ENCODE measurements at regions not wholly inside any gene's neighbourhood (a gene's known extent, or its start where the extent isn't known, plus 50 kb on each side); places are given as distances from the start of the nearest gene placed in this dataset.
A peak's percentile ranks its signal among the peaks of the same experiment; 100 is the strongest.
"Not testable (repeated sequence)": the region's sequence is repeated elsewhere in the genome, so short reads cannot be mapped to it uniquely, and the experiment has no call there.

- DNase-seq (ENCODE audit: low spot score): no peak
Observed at GRCh38 chr16:65272699-65273414, 151.0 kb upstream of the CDH11 start.

- no peak for DNase-seq (ENCODE audit: low spot score)
Observed at GRCh38 chr16:65271996-65272395, 150.1 kb upstream of the CDH11 start.

GRCh38 chr16:65268331-65268730 is 146.5 kb upstream of the CDH11 start:
- DNase-seq (ENCODE audit: low spot score): no peak

DNA sequence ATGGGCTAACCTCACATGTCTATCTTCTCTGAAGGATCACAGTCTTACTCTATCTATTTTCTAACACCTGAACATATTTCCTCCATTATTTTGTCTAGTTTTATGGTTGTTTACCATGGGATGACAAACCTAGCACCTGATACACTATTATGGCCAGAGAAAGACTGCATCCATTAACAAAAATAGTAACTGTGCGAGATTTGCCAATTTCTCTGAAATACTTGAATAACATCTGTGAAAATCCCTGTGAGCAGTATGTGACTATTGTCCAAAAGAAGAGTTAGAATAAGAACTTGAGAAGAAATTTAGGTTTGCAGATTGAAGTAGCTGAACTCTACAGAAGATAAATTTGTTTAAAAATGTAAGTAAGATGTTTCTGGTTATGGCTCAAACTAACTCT is 142.0 kb upstream of the CDH11 start:
- no peak for DNase-seq (ENCODE audit: low spot score)

- DNase-seq (ENCODE audit: low spot score): no peak
Observed at GRCh38 chr16:65260746-65261145, 138.9 kb upstream of the CDH11 start.

GRCh38 chr16:65254144-65254543 is 132.3 kb upstream of the CDH11 start:
- no peak for DNase-seq (ENCODE audit: low spot score)

GRCh38 chr16:65249768-65250167 is 127.9 kb upstream of the CDH11 start:
- DNase-seq (ENCODE audit: low spot score): peak; percentile 0

DNA sequence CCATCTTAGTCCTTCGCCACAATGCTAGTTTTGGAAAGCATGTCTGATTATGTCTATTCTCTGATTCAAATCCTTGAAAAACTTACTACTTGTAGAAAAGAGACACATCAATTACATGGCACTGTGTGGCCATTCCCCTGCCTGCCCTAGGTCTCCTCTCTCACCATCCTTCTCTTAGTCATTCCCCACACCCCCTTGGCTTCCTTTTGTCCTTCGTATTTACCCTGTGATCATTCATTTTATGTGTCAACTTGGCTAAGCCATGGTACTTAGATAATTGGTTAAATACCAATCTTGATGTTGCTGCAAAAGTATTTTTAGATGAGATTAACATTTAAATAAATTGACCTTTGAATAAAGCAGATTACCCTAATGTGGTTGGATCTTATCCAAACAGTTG is 122.9 kb upstream of the CDH11 start:
- no peak for DNase-seq (ENCODE audit: low spot score)

- DNase-seq (ENCODE audit: low spot score): no peak
Observed at GRCh38 chr16:65235339-65236177, 113.7 kb upstream of the CDH11 start.

DNA sequence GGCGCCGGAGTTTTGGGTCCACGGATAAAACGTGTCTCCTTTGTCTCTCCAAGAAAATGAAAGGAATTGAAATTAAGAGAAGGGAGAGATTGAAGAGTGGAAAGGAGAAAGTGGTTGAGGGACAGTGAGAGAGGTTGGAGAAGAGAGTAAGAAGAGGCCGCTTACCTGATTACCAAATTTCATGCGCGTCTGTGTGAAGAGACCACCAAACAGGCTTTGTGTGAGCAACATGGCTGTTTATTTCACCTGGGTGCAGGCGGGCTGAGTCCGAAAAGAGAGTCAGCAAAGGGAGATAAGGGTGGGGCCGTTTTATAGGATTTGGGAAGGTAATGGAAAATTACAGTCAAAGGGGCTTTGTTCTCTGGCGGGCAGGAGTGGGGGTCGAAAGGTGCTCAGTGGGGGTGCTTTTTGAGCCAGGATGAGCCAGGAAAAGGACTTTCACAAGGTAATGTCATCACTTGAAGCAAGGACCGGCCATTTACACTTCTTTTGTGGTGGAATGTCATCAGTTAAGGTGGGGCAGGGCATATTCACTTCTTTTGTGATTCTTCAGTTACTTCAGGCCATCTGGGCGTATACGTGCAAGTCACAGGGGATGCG is 113.0 kb upstream of the CDH11 start:
- DNase-seq (ENCODE audit: low spot score): not testable (repeated sequence)

DNA sequence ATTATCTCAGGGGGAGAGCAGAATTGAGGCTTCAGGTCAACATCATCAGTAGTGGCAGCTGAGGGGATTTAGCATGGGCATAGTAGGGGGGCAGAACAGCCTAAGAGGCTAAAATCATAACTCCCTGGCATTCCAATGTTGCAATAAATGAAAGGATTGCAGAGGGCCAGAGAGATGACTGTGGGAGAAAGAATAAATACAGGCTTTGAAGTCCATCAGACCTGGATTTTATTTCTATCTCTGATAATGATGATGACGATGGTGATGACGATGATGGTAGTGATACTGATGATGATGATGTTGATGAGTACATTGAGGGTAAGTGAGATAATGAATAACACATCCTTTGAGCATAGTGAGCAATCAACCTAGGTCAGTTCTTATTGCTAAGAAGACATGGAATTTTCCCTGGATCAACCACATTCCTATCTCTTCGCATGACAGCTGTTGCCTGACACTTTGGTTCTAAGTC is 107.4 kb upstream of the CDH11 start:
- DNase-seq (ENCODE audit: low spot score): no peak

DNA sequence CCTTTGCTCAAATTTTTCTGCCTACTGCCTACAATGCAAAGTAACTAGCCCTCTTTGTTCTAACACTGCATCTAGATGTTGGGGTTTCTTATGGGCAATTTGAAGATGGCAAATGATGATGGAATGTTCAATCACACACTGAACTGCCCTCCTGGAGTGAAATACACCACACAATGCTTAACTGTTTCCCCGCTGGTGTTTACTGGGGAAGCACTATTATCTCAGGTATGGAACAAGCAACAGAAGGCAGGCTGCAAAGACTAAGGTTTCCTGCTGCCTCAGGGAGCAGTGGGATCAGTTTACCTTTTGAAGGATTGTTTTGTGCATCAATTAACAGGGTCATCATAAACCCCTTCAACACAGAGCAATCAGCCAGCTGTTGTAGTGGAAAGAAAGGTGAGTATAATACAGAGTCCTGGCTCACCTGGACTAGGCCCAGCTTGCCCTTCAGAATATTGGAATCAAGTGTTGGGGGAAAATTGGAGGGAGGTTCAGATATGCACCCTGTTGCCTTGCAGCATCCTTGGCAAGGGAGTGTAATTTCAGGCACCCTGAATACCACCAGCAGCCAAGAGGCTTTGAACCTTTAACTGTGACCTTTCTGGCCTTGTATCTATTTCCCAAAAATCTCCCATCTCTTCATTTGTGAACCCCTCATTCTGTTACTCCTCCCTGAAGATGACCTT is 105.4 kb upstream of the CDH11 start:
- no peak for DNase-seq (ENCODE audit: low spot score)

GRCh38 chr16:65226077-65226476 is 104.2 kb upstream of the CDH11 start:
- DNase-seq (ENCODE audit: low spot score): no peak

- no peak for DNase-seq (ENCODE audit: low spot score)
Observed at GRCh38 chr16:65225488-65225887, 103.6 kb upstream of the CDH11 start.

- DNase-seq (ENCODE audit: low spot score): no peak
Observed at GRCh38 chr16:65224994-65225393, 103.1 kb upstream of the CDH11 start.

DNA sequence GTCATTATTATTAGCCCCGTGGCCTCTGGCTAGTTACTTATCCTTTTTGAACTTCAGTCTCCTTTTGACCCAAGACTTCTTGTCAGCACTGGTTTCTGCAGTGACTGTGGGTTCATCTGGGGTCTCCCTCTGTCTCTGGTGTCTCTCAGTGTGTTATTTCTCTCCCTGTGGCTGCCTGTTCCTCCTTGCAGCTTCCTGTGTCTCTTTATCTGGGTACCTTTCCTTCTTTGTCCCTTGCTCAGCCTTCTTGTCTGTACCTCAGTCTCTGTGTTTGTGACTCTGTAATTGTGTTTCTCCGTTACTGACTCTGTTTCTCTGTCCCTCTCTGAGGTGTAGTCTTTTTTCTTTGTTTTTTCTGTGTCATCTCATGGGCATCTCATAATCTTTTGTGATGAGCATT is 102.6 kb upstream of the CDH11 start:
- no peak for DNase-seq (ENCODE audit: low spot score)

- no peak for DNase-seq (ENCODE audit: low spot score)
Observed at GRCh38 chr16:65223335-65223734, 101.5 kb upstream of the CDH11 start.

- no peak for DNase-seq (ENCODE audit: low spot score)
Observed at GRCh38 chr16:65222536-65222935, 100.7 kb upstream of the CDH11 start.

DNA sequence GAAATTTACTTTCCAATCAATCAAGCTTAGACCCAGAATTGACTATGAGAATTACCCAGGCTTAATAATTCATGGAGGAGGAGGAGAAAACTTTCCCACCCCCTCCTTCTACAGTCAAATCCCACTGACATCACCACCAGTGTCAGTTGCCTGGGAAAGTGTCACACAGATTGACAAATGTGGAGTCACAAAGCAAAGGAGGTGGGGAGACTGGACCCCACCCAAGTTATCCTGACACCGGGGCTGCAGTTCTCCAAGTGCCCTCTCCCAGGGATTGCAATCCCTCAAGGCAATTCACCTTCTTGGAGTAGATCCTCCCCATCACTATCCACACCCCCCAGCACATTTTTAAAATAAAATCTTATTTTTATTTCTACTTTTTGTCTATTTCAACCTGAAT is 100.2 kb upstream of the CDH11 start:
- DNase-seq (ENCODE audit: low spot score): no peak

DNA sequence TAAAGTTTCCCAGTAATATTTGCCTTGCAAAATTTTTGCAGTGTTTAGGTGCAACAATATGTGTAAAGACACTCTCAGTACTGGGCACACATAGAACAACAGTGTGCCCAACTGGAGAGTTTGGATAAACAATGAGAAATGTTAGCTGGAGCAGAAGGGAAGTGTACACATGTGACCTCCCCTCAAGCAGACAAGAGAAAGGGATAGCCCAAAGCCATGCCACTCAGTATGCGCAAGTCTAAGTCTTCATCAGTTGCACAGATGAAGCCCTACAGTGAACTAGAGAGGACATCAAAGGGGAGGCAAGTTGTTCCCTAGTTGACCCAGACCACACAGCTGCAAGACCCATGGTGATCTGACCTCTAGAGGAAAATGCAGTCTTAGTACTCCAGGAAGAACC is 97.9 kb upstream of the CDH11 start:
- DNase-seq (ENCODE audit: low spot score): no peak

DNA sequence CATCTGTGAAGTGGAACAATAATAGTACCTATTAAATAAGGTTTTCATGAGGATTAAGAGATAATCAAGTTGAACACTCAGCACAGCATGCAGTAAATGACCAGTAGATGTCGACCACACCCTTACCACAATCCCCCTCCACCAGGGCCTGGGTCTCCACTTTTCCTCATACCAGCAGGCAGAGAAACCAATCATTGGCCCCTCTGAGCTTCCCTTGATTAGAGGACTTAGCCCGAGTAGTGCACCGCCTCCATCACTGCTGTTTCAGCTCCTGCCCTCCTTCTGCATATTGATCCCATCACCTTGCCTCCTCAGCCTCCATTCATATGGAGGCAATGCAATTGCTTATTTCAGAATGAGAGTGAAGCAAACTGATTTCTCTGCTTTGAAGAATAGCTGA is 96.5 kb upstream of the CDH11 start:
- no peak for DNase-seq (ENCODE audit: low spot score)

- DNase-seq (ENCODE audit: low spot score): no peak
Observed at GRCh38 chr16:65213866-65214595, 92.2 kb upstream of the CDH11 start.
